ENCODE measurements at regions not wholly inside any gene's neighbourhood (a gene's known extent, or its start where the extent isn't known, plus 50 kb on each side); places are given as distances from the start of the nearest gene placed in this dataset.

DNA sequence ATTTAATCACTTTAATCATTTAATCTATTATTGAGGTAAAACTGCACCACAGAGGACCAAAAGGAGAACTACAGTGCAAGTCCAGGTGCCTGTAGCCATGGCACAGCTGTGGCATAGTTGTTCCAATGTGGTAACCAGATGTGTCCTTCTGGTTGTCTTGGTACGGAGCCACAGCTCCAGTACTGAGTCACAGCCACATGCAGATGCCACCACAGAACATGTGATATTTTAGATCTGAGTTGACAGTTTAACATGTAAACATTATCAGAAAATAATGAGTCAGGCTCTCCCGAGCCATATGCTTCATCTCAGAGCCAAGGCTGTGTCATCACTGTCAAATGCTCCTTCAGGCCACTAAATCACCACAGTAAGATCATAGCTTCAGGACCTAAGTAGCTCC, 56.4 kb upstream of the RGS7 start:
- no peak overlapping the region for H3K27ac Mint-ChIP-seq
- no peaks in the 10 kb centered on the region for H3K27me3 Mint-ChIP-seq
- CTCF ChIA-PET = no interaction called here
- no peaks in the 10 kb centered on the region for H3K4me1 Mint-ChIP-seq
- no peak for DNase-seq
- H3K36me3 Mint-ChIP-seq (ENCODE audit: low read depth) = no peaks in the 10 kb centered on the region
- H3K9me3 Mint-ChIP-seq = no peaks in the 10 kb centered on the region
- no peak overlapping the region for H3K4me3 Mint-ChIP-seq
- POLR2A ChIA-PET = no interaction called here

DNA sequence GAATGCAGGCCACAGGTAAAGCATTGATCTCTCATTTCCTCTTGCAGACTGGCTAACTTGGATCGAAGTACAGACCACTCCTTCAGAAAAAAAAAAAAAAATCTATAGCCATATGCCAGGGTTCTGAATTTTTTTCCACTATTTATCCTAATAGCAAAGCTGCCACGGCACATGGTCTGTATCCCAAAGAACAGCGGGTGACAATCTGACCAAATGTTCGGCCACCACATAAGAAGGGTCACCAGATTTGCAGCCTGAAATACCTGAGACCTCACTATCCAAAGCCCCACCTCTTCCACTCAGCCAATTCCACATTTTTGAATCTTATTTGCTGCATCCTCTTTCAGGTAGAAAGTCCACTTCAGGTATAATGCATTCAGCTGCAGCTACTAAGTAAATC, 55.6 kb upstream of the RGS7 start:
- Mint-ChIP-seq H3K27ac (no peak overlapping the region), H3K9me3 (no peaks in the 10 kb centered on the region), H3K36me3 (ENCODE audit: low read depth) (no peaks in the 10 kb centered on the region), H3K4me1 (no peaks in the 10 kb centered on the region), H3K27me3 (no peaks in the 10 kb centered on the region), H3K4me3 (no peak overlapping the region)
- no peak for DNase-seq
- ChIA-PET CTCF (no interaction called here), POLR2A (no interaction called here)

- no peak for DNase-seq
- H3K4me3 Mint-ChIP-seq = no peak overlapping the region
- H3K9me3 Mint-ChIP-seq = no peaks in the 10 kb centered on the region
- H3K27ac Mint-ChIP-seq = no peak overlapping the region
- H3K27me3 Mint-ChIP-seq = no peaks in the 10 kb centered on the region
- H3K4me1 Mint-ChIP-seq = no peaks in the 10 kb centered on the region
- no peaks in the 10 kb centered on the region for H3K36me3 Mint-ChIP-seq (ENCODE audit: low read depth)
- POLR2A ChIA-PET = no interaction called here
- CTCF ChIA-PET = no interaction called here
These were observed 54.9 kb upstream of the RGS7 start for GRCh38 chr1:241411776-241412338.

- POLR2A ChIA-PET = no interaction called here
- Mint-ChIP-seq H3K4me3 (no peak overlapping the region), H3K4me1 (no peaks in the 10 kb centered on the region), H3K27me3 (no peaks in the 10 kb centered on the region), H3K27ac (no peak overlapping the region), H3K9me3 (no peaks in the 10 kb centered on the region), H3K36me3 (ENCODE audit: low read depth) (no peaks in the 10 kb centered on the region)
- CTCF ChIA-PET = no interaction called here
- DNase-seq = no peak
These were observed 54.2 kb upstream of the RGS7 start for GRCh38 chr1:241411056-241411775.

GRCh38 chr1:241408170-241408569, 51.2 kb upstream of the RGS7 start:
- Mint-ChIP-seq H3K36me3 (ENCODE audit: low read depth) (no peaks in the 10 kb centered on the region), H3K4me1 (no peaks in the 10 kb centered on the region), H3K27me3 (no peaks in the 10 kb centered on the region), H3K4me3 (no peak overlapping the region), H3K27ac (no peak overlapping the region), H3K9me3 (no peaks in the 10 kb centered on the region)
- ChIA-PET POLR2A (no interaction called here), CTCF (no interaction called here)
- DNase-seq = no peak
